Liver (tissue), 7 donors: ENCODE measurements at regions not wholly inside any gene's neighbourhood (a gene's known extent, or its start where the extent isn't known, plus 50 kb on each side); places are given as distances from the start of the nearest gene placed in this dataset.

Experiments used
- DNase-seq: peaks from one replicate; pipeline ENCODE4 v3.0.0-alpha.2; 2017; ENCODE audit warnings: low spot score
- H3K27ac ChIP-seq, 2 donors: one replicate each; pipeline ENCODE4 v1.7.0; 2013; ENCODE audit warnings: inconsistent platforms in 2 of 2, low read length in 2 of 2, control low read depth in 1 of 2, low read depth in 1 of 2, mild to moderate bottlenecking in 1 of 2
- H3K27me3 ChIP-seq, 4 donors: one replicate each; pipeline versions ENCODE4 v1.6.1 to v1.7.0; 2013; ENCODE audit warnings: low read length in 3 of 4, inconsistent platforms in 1 of 4, mild to moderate bottlenecking in 1 of 4, moderate library complexity in 1 of 4; ENCODE audit not compliant: control insufficient read depth in 4 of 4, insufficient read depth in 4 of 4
- H3K36me3 ChIP-seq, 4 donors: one replicate each; pipeline versions ENCODE4 v1.6.1 to v1.7.0; 2013; ENCODE audit warnings: low read length in 3 of 4, mild to moderate bottlenecking in 3 of 4, low read depth in 1 of 4, moderate library complexity in 1 of 4; ENCODE audit not compliant: control insufficient read depth in 4 of 4, insufficient read depth in 3 of 4
- H3K4me1 ChIP-seq, 4 donors: one replicate each; pipeline versions ENCODE4 v1.6.1 to v1.7.0; 2013; ENCODE audit warnings: low read length in 3 of 4, mild to moderate bottlenecking in 3 of 4, moderate library complexity in 1 of 4; ENCODE audit not compliant: control insufficient read depth in 4 of 4, insufficient read depth in 4 of 4
- H3K4me3 ChIP-seq, 3 donors: one replicate each; pipeline versions ENCODE4 v1.6.1 to v1.7.0; 2013; ENCODE audit warnings: low read length in 3 of 3, control low read depth in 1 of 3, low read depth in 1 of 3, mild to moderate bottlenecking in 1 of 3
- H3K9ac ChIP-seq, 2 donors: one replicate each; pipeline ENCODE4 v1.7.0; 2013; ENCODE audit warnings: low read length in 2 of 2, mild to moderate bottlenecking in 2 of 2, moderate library complexity in 2 of 2, control low read depth in 1 of 2, low read depth in 1 of 2
- H3K9me3 ChIP-seq, 4 donors: one replicate each; pipeline versions ENCODE4 v1.6.1 to v1.7.0; 2013; ENCODE audit warnings: low read length in 3 of 4; ENCODE audit not compliant: control insufficient read depth in 4 of 4
- EGR1 ChIP-seq, 2 donors: IDR thresholded peaks; 2 replicates each; pipeline ENCODE4 v1.6.1; 2016 to 2018; ENCODE audit warnings: antibody characterized with exemption in 2 of 2, low read depth in 2 of 2
- FOXA1 ChIP-seq: IDR thresholded peaks from 2 replicates; pipeline ENCODE4 v1.6.1; 2016; ENCODE audit warnings: antibody characterized with exemption
- GABPA ChIP-seq, 2 donors: IDR thresholded peaks in 1 of 2; conservative IDR thresholded peaks in 1 of 2; 2 replicates each; pipeline ENCODE4 v1.6.1; 2016; ENCODE audit warnings: antibody characterized with exemption in 2 of 2, mild to moderate bottlenecking in 1 of 2, moderate library complexity in 1 of 2
- HNF4A ChIP-seq, 2 donors: conservative IDR thresholded peaks; 2 replicates each; pipeline ENCODE4 v1.6.1; 2016; ENCODE audit warnings: antibody characterized with exemption in 2 of 2, mild to moderate bottlenecking in 2 of 2
- HNF4G ChIP-seq: IDR thresholded peaks from 2 replicates; pipeline ENCODE4 v1.6.1; 2016; ENCODE audit warnings: antibody characterized with exemption
- JUND ChIP-seq, 2 donors: IDR thresholded peaks; 2 replicates each; pipeline ENCODE4 v1.6.1; 2016; ENCODE audit warnings: antibody characterized with exemption in 2 of 2
- NR2F2 ChIP-seq: IDR thresholded peaks from 2 replicates; pipeline ENCODE4 v1.6.1; 2016; ENCODE audit warnings: antibody characterized with exemption
- RAD21 ChIP-seq, 2 donors: IDR thresholded peaks; 2 replicates each; pipeline ENCODE4 v1.6.1; 2016; ENCODE audit warnings: antibody characterized with exemption in 2 of 2, mild to moderate bottlenecking in 2 of 2
- REST ChIP-seq: IDR thresholded peaks from 2 replicates; pipeline ENCODE4 v1.6.1; 2016; ENCODE audit warnings: antibody characterized with exemption, mild to moderate bottlenecking
- RXRA ChIP-seq, 2 donors: IDR thresholded peaks; 2 replicates each; pipeline ENCODE4 v1.6.1; 2017 to 2018; ENCODE audit warnings: antibody characterized with exemption in 2 of 2, mild to moderate bottlenecking in 1 of 2
- SP1 ChIP-seq: IDR thresholded peaks from 2 replicates; pipeline ENCODE4 v1.6.1; 2018; ENCODE audit warnings: antibody characterized with exemption, mild to moderate bottlenecking
- TAF1 ChIP-seq: conservative IDR thresholded peaks from 2 replicates; pipeline ENCODE4 v1.6.1; 2016; ENCODE audit warnings: antibody characterized with exemption, mild to moderate bottlenecking
- WGBS: extraction: QIAGEN DNeasy Blood & Tissue Kit; methylation state at CpG from one replicate; pipeline ENCODE4 v1.1.7; 2013; 5-methylcytosine and 5-hydroxymethylcytosine counted together
- TF ChIP-seq, protein P1 (sequence below): IDR thresholded peaks from 2 replicates; pipeline ENCODE4 v1.6.1; 2016; ENCODE audit warnings: antibody characterized with exemption
- TF ChIP-seq, protein P2 (sequence below): IDR thresholded peaks from 2 replicates; pipeline ENCODE4 v1.6.1; 2016; ENCODE audit warnings: antibody characterized with exemption
- donor health status: healthy.
- donor health status: healthy.
- donor health status: healthy.
- donor health status: healthy.

GRCh38 chr19:20860339-20860738, 62.7 kb upstream of the ZNF85 start:
- Histone ChIP-seq H3K9ac (no peak overlapping the region), H3K36me3 (no peaks in the 10 kb centered on the region), H3K4me3 (no peak overlapping the region), H3K27me3 (no peaks in the 10 kb centered on the region), H3K9me3 (peaks cover 0 to 19% (median 11%) of the 10 kb centered on the region in 4 donors), H3K4me1 (no peaks in the 10 kb centered on the region), H3K27ac (no peak overlapping the region)
- no peak for DNase-seq
- WGBS, result 95% methylated on average over 7 of the region's 7 CpGs
- TF ChIP-seq RXRA (IDR thresholded peaks at IDR 0.05) (no peak), TAF1 (no peak), REST (no peak), FOXA1 (no peak), EGR1 (IDR thresholded peaks at IDR 0.05; ENCODE audit: low read depth in 2 of 2) (no peak), JUND (IDR thresholded peaks at IDR 0.05) (no peak), RAD21 (IDR thresholded peaks at IDR 0.05) (no peak), HNF4G (no peak), HNF4A (conservative IDR thresholded peaks at IDR 0.05) (no peak), SP1 (no peak), NR2F2 (no peak), GABPA (IDR thresholded peaks at IDR 0.05 in 1 of 2, conservative IDR thresholded peaks at IDR 0.05 in 1 of 2) (no peak)
- TF ChIP-seq, protein P1, sequence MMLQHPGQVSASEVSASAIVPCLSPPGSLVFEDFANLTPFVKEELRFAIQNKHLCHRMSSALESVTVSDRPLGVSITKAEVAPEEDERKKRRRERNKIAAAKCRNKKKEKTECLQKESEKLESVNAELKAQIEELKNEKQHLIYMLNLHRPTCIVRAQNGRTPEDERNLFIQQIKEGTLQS, result no peak
- TF ChIP-seq, protein P2, sequence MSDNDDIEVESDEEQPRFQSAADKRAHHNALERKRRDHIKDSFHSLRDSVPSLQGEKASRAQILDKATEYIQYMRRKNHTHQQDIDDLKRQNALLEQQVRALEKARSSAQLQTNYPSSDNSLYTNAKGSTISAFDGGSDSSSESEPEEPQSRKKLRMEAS, result no peak

GRCh38 chr19:20863176-20863575, 59.9 kb upstream of the ZNF85 start:
- Histone ChIP-seq H3K4me3 (peak overlapping the region in 1 of 3 donors; percentile 14), H3K9ac (no peak overlapping the region), H3K27ac (no peak overlapping the region), H3K4me1 (no peaks in the 10 kb centered on the region), H3K27me3 (no peaks in the 10 kb centered on the region), H3K9me3 (peaks cover 9 to 29% (median 12%) of the 10 kb centered on the region in 4 donors), H3K36me3 (no peaks in the 10 kb centered on the region)
- TF ChIP-seq, protein P2, result no peak
- TF ChIP-seq NR2F2, result no peak
- TF ChIP-seq FOXA1, result no peak
- TF ChIP-seq, protein P1, result no peak
- no peak for TF ChIP-seq SP1
- TF ChIP-seq HNF4A (conservative IDR thresholded peaks at IDR 0.05), result no peak
- no peak for TF ChIP-seq GABPA (IDR thresholded peaks at IDR 0.05 in 1 of 2, conservative IDR thresholded peaks at IDR 0.05 in 1 of 2)
- DNase-seq, result peak; percentile 16
- 79% methylated on average over 6 of the region's 6 CpGs for WGBS
